ENCODE measurements at regions not wholly inside any gene's neighbourhood (a gene's known extent, or its start where the extent isn't known, plus 50 kb on each side); places are given as distances from the start of the nearest gene placed in this dataset.
"Not testable (repeated sequence)": the region's sequence is repeated elsewhere in the genome, so short reads cannot be mapped to it uniquely, and the experiment has no call there.

DNA sequence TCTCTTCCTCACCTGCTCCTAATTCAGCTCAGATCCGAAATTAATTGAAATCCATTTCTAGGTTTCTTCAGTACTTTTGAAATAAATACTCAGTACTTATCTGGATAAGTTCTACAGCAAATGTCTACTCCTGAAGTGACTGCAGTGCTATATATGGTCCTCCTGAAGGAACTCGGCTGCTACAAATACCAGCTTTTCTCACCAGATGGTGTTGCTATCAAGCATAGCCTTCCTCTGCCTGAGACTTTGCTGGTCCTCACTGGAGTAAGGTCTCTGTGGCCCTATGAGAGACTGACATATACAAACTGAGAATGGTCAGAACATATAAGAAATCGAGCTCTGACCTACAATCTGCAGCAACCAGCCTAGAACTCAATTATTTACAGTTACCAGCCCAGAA, 161.6 kb downstream of the NDFIP2 start:
- DNase-seq: no peak

DNA sequence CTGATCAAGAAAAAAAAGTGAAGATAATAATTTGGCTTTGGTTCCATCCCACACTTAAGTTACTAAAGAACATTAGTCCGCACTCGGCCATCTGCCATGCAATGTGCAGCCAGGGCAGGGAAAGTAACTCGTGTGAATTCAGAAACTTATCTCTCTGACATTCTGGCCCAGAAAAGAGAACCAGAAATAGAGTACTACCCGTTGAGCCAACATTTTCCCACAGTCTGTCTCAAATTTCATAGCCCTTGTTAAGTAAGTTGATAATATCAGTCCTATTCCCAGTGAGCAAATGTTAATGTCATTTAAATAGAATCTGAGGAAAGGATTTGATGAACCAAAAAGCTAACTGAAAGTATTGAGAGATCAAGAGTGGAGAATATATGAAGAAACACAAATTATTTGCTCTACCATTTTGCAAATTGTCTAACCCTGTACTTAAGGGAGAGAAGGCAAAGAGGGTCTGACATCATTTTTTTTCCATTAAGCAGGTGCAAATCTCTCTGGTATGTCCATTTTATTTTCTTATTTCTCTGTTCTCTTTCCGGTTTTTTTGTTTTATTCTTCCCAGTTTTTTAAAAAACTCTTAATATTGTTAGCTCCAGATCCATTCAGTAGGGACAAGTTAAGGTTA, 156.3 kb downstream of the NDFIP2 start:
- DNase-seq: no peak

DNA sequence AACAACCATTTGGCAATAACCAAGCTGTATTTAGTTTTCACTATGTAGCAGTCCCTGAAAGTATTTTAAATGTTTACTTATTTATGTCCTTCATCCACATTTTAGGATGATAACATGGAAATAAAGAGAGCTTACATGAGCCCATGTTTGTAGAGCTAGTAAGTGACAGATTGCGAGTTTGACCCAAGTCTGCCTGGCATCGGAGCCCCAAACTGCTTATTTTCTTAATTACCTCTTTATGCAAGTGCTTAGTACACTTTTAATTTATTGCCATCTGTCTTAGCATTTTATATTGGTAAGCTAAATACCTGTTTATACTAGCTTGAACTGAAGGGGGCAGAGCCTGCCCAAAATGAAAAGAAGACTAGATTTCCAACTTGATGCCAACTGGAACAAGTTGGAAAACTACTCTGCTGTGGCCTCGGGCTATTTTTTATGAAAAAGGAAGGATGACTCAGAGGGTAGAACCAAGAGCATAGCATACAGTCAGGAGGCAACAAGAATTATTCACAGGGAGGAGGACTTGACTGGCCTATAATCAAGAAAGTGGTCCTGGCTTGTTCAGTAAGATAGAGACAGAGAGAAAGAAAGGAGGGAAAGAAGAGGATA, 150.2 kb downstream of the NDFIP2 start:
- DNase-seq: no peak

DNA sequence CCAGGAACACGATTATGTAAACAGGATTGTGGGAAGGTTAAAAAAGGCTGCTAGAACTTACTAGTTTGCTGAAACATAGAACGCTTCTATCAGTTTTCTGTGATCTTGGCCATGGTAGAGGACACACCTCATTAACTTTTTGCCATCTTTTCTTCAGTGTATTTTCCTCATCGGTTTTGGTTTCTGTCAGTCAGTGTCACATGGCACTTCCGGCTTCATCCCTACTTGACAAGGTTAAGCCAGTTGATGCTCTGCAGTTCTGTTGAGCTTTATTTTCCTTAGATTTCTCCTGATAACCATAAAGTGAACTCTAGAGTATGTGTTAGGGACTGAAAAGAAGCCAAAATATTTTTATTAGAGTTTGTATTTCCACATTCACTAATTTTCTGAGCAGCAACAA, 147.5 kb downstream of the NDFIP2 start:
- no peak for DNase-seq

DNA sequence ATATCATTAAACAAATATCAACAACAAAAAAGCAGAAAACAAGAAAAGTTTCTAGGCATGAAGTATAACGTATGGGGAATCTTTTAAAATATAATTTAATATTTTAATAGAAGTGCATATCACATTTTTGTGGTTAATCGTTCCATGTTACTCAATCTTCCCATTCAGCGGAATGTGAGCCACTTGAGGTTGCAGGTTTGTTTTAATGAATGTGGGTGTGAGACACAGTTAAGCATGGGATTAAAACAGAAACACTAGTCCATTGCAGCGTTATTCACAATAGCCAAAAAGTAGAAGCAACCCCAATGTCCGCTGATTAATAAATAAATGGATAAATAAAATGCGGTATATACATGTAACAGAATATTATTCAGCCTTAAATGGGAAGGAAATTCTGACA, 146.0 kb downstream of the NDFIP2 start:
- DNase-seq: no peak

DNA sequence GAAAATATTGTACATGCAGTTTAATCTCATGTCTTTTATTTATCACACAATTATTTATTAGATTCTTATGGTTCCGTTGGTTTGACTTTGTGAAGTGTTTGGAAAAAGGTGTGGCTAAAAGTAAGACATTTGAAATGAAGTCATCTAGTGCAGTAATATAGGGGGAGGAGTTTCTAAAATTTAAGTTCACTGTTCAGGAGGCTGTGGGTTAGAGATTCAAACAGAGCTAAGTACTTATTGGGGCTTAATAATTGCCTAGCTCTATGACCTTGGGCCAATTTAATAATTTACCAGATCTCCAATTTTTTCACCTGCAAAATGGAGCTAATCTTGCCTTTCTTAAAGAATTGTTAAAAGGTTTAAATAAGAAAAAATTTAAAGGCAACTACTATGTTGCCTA, 144.6 kb downstream of the NDFIP2 start:
- no peak for DNase-seq

DNA sequence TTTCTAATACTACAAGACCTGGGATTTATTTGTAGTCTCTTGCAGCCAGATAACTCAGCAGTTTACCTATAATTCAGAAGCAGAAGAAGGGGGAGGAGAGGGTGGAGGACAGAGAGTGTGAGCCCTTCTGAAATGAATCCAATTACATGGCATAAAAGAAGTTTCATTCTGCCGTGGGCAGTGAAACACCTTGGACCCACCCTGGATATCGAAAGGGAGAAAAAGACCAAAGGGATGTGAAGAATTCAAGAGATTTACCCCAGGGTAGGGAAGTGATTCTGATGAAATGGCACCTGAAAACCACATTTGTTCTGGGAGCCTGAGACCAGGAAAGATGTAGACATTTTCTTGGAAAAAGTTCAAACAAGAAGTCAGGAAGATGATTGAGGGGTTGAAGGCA, 140.9 kb downstream of the NDFIP2 start:
- no peak for DNase-seq

DNA sequence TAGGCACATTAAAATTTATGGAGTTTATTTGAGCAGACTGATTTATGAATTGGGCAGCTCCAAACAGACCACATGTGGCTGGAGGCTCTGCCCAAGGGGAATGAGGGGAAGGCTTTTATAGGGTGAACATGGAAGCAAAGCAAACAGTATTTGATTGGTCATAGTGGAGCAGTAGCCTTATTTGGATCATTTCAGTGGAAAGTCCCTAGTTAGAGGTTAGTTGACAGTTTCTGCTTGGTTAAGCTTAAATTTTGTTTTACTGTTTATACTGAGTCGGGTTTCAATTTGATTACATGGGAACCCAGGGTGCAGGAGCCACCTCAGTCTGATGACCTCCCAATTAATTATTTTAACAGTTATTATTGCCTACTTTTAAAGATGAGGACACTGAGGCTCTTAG, 140.5 kb downstream of the NDFIP2 start:
- DNase-seq: no peak

DNA sequence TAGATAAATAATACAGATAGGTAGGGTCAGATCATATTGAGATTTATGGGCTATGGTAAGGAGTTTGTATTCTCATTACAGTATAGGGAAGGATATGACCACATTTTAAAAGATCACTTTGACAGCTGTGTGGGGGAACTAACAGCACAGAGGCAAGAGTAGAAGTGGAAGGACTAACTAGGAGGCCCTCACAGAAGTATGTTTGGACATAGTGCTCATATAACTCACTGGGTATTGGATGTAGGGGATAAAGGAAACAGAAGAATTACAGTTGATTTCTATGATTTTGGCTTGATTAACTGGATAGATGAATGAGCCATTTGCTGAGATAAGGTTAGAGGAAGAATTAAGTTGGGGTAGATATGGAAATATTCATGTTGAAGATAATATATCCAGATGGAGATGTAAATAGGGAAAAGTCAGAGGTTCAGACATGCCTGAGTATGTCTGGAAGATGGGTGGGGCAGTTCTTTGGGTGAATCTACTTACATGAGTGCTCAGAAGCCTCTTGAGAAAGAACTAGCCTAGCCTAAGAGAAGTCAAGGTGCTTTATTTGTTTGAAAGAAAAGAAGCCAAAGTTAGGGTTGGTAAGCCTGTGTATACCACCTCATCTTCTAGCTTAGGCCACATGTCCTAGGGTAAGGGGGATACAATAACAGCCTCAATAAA, 133.4 kb downstream of the NDFIP2 start:
- DNase-seq: no peak

DNA sequence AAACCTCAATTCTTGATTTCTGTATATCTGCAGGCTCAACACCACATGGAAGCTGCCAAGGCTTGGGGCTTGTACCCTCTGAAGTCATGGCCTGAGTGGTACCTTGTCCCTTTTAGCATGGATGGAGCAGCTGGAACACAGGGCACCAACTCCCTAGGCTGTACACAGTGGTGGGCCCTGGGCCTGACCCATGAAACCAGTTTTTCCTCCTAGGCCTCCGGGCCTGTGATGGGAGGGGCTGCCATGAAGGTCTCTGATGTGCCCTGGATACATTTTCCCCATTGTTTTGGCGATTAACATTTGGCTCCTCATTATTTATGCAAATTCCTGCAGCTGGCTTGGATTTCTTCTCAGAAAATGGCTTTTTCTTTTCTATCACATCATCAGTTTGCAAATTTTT, 131.6 kb downstream of the NDFIP2 start:
- DNase-seq: no peak

DNA sequence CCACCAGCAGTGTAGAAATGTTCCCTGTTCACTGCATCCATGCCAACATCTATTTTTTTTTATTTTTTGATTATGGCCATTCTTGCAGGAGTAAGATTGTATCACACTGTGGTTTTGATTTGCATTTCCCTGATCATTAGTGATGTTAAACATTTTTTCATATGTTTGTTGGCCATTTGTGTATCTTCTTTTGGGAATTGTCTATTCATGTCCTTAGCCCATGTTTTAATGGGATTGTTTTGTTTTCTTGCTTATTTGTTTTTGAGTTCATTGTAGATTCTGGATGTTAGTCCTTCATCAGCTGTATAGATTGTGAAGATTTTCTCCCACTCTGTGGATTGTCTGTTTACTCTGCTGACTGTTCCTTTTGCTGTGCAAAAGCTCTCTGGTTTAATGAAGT, 126.9 kb downstream of the NDFIP2 start:
- not testable (repeated sequence) for DNase-seq

Data from SIG-M5 (cell line).